ENCODE measurements at regions not wholly inside any gene's neighbourhood (a gene's known extent, or its start where the extent isn't known, plus 50 kb on each side); places are given as distances from the start of the nearest gene placed in this dataset.

DNA sequence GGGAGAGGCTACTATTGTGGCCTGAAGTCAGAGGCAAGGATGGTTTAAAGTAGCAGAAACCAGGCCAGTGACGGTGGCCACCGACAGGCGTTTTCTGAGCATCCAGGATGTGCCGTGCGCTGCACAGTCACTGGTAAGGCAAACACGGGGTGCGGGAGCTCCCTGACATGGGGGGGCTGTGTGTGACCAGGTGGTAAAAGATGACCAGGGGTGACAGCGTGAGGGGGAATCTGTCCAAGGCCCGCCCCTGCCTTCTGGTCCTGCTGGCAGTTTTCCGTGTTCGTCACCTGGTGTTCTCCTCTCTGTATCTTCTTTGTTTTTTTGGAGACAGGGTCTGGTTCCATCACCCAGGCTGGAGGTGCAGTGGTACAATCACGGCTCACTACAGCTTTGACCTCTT lies 167.4 kb downstream of the ICE1 start:
- no peak for DNase-seq (ENCODE audit: extremely low read depth, low read depth)
- TF ChIP-seq, protein P1, sequence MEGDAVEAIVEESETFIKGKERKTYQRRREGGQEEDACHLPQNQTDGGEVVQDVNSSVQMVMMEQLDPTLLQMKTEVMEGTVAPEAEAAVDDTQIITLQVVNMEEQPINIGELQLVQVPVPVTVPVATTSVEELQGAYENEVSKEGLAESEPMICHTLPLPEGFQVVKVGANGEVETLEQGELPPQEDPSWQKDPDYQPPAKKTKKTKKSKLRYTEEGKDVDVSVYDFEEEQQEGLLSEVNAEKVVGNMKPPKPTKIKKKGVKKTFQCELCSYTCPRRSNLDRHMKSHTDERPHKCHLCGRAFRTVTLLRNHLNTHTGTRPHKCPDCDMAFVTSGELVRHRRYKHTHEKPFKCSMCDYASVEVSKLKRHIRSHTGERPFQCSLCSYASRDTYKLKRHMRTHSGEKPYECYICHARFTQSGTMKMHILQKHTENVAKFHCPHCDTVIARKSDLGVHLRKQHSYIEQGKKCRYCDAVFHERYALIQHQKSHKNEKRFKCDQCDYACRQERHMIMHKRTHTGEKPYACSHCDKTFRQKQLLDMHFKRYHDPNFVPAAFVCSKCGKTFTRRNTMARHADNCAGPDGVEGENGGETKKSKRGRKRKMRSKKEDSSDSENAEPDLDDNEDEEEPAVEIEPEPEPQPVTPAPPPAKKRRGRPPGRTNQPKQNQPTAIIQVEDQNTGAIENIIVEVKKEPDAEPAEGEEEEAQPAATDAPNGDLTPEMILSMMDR (IDR thresholded peaks at IDR 0.05; ENCODE audit: low read depth, low read length), result no peak

DNA sequence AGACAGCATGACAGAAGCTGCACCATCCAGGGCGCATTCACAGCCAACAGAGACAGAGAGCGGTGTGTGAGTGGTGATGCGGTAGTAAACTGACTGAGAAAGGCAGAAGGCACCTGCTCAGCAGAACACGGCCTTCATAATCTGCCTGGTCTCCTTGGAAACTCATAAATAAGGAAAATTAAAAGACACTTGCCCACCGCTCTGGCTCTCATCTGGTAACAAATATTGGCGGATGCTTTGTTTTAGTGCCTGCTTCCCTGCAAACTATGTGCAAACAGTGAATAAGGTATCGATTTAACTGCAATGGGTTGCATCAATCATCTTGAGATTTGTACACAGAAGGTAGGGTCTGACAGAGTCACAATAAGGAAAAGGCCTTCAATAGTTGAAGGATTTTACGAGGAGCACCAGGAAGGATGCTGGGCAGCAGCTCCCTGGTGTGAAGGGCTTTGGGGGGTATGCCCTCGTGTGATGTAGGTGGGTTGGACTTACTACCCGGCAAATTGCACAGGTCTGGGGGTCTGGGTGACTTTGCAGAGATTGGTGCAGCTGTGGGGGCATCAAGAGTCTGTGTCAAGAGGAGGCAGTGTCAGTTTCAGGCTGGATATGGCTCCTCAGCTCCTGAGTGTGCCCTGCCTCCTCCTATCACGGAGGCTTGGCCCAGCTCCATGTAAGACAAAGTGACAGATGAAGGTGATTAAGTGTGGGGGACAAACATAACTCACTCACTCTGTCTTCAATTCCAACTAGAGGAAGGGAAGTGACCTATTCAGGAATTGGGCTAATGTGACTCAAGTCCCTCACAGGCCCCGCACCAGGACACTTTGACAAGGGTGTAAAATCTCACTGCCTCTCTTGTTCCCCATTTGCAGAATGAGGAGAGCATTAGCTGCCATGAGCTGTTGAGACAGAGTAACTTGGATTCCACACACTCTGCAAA lies 166.7 kb downstream of the ICE1 start:
- TF ChIP-seq, protein P1 (IDR thresholded peaks at IDR 0.05; ENCODE audit: low read depth, low read length), result no peak
- no peak for DNase-seq (ENCODE audit: extremely low read depth, low read depth)

DNA sequence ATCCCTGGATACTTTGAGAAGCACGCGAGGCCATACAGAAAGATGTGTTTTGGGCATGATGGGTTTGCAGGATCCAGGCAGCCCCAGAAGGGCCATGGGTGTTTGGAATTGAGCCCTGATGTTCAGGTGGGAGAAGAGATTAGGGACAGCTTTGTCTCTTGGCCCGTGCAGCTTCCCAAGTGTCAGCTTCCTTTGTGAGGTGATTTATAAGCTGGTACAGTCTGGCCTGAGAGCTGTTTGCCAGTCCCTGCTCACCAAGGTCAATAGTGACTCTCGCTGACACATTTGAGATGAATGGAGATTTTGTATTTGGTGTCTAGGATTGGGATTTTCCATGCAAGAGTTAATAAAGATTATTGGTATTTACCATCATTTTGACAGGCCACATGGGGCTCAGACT lies 165.9 kb downstream of the ICE1 start:
- DNase-seq (ENCODE audit: extremely low read depth, low read depth), result no peak
- TF ChIP-seq, protein P1 (IDR thresholded peaks at IDR 0.05; ENCODE audit: low read depth, low read length), result no peak

DNA sequence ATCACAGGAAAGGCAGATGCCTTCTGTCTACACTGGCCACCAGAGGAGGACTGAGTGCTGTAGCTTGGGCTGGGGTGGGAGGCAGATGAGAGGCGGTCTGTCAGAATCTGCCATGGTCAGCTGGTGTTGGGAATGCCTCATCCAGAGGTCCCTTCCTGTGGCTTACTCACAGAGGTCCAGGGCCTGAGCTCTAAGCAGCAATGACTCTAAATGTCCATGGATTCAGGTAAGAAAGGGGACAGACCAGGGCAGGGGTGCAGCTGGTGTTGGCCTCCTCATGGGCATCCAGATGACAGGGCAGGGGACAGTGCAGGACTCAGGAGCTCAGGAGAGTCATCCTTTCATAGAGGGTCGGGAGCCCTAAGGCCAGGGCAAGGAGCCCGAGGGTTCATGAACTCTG lies 165.0 kb downstream of the ICE1 start:
- no peak for DNase-seq (ENCODE audit: extremely low read depth, low read depth)
- TF ChIP-seq, protein P1 (IDR thresholded peaks at IDR 0.05; ENCODE audit: low read depth, low read length), result no peak

DNA sequence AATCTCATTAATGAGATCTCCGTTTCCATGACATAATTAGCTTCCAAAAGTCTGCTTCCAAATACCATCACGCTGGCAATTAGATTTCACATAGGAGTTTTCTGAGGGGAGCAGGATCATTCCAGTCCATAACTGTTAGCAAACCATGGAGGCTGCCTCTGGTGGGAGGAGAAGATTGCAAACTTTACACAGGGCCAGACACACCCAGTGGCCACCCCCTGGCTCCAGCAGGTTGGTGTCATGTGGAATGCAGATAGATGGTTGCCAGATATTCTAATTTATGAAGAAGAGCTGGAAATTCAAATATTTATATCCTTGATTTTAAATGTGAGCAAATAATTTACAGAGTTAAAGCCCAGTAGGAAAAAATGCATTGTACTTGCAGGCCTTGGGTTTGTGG lies 164.2 kb downstream of the ICE1 start:
- DNase-seq (ENCODE audit: extremely low read depth, low read depth), result no peak
- TF ChIP-seq, protein P1 (IDR thresholded peaks at IDR 0.05; ENCODE audit: low read depth, low read length), result no peak

DNA sequence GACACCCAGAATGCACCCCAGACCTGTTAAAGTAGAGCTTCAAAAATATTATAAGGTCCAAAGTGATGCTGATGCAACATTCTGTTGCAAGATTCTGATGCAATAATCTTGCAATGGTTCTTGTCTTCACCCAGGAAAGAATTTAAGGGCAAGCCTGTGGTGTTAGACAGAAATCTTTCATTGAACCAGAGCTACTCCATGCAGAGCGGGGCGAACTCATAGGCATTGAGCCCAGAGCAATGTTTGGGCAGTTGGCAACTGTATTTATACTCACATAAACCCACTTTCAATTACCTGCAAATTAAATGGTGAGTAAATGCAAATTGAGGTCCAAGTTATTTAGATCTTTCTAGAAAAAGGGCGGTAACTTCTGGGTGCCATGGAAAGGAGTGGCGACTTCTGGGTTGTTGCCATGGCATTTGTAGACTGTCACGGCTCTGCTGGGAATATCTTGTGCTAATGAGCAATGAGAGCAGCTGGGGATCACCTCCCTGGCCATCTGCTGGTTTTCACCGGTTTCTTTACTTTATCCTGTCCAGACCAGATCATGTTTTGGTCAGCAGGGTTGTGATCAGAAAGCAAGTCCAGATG lies 163.4 kb downstream of the ICE1 start:
- TF ChIP-seq, protein P1 (IDR thresholded peaks at IDR 0.05; ENCODE audit: low read depth, low read length), result no peak
- no peak for DNase-seq (ENCODE audit: extremely low read depth, low read depth)

DNA sequence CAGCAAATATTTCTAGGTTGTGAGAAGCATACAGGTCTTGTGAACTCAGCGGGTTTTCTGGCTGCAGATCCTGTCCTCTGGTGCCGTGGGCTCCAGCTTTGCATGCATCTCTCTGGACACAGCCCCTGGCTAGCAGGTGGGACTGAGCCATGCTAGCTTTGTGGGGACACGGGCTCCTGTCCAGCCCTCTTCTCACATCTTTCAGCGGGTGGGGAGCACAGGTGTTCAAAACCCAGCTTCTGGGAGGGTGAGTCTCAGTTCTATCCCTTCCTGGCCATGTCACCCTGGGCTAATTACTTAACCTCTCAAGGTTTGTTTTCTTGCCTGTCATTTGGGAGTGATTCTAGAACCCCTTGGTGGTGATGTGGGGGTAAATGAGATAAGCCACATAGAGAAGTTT lies 162.3 kb downstream of the ICE1 start:
- DNase-seq (ENCODE audit: extremely low read depth, low read depth), result no peak
- TF ChIP-seq, protein P1 (IDR thresholded peaks at IDR 0.05; ENCODE audit: low read depth, low read length), result no peak
